WTC11 (cell line): ENCODE measurements at regions not wholly inside any gene's neighbourhood (a gene's known extent, or its start where the extent isn't known, plus 50 kb on each side); places are given as distances from the start of the nearest gene placed in this dataset.
A peak's percentile ranks its signal among the peaks of the same experiment; 100 is the strongest.

Source experiments
- ATAC-seq: fragments of 200-7000 bp; cut with Tn5 transposase; 2 replicates; pipeline ENCODE4 v1.10.0; 2021; ENCODE audit warnings: mild to moderate bottlenecking, moderate library complexity
- CTCF ChIA-PET: fragments of 300-600 bp; sonication (Branson Sonifier 250); formaldehyde crosslinking; loops from one replicate; lab custom pipeline; 2021; ENCODE audit warnings: antibody characterized with exemption; lab: Charles Lee
- POLR2A ChIA-PET: fragments of 350-600 bp; sonication (Branson Sonifier 250); formaldehyde crosslinking; loops from one replicate; lab custom pipeline; 2021; ENCODE audit warnings: antibody characterized with exemption; lab: Charles Lee
- DNase-seq: peaks from one replicate; pipeline ENCODE4 v3.0.0; 2021; ENCODE audit warnings: low spot score
- H3K27ac Mint-ChIP-seq: 2 replicates; pipeline ENCODE4 v1.8.0; 2021; ENCODE audit warnings: mixed read lengths
- H3K27me3 Mint-ChIP-seq: 2 replicates; pipeline ENCODE4 v1.8.0; 2021; ENCODE audit warnings: low read depth, mild to moderate bottlenecking, moderate library complexity, mixed read lengths
- H3K36me3 Mint-ChIP-seq: 2 replicates; pipeline ENCODE4 v1.8.0; 2021; ENCODE audit warnings: mixed read lengths
- H3K4me1 Mint-ChIP-seq: 2 replicates; pipeline ENCODE4 v1.8.0; 2022; ENCODE audit warnings: mixed read lengths
- H3K4me3 Mint-ChIP-seq: 2 replicates; pipeline ENCODE4 v1.8.0; 2021; ENCODE audit warnings: mild to moderate bottlenecking, moderate library complexity, mixed read lengths
- H3K9me3 Mint-ChIP-seq: 2 replicates; pipeline ENCODE4 v1.8.0; 2021; ENCODE audit warnings: mixed read lengths
- CBFB ChIP-seq: sonication (generic); formaldehyde crosslinking; IDR thresholded peaks from 2 replicates; pipeline ENCODE4 v1.8.1; 2022; ENCODE audit warnings: mild to moderate bottlenecking, low read depth, missing genetic modification reagents
- CREB1 ChIP-seq: sonication (generic); formaldehyde crosslinking; IDR thresholded peaks from 2 replicates; pipeline ENCODE4 v1.8.0; 2023; ENCODE audit warnings: mild to moderate bottlenecking, missing genetic modification reagents
- E2F4 ChIP-seq: sonication (generic); formaldehyde crosslinking; IDR thresholded peaks from 2 replicates; pipeline ENCODE4 v1.8.1; 2022; ENCODE audit warnings: low read depth, mild to moderate bottlenecking, moderate library complexity, missing genetic modification reagents, borderline replicate concordance
- EMX1 ChIP-seq: fragments of 250-450 bp; sonication (Bioruptor Pico); IDR thresholded peaks from 2 replicates; pipeline ENCODE4 v1.8.0; 2021; ENCODE audit warnings: mild to moderate bottlenecking
- ERG ChIP-seq: fragments of 250-450 bp; sonication (Bioruptor Pico); IDR thresholded peaks from 2 replicates; pipeline ENCODE4 v1.8.0; 2021; ENCODE audit warnings: mild to moderate bottlenecking
- FOXP1 ChIP-seq: sonication (generic); formaldehyde crosslinking; IDR thresholded peaks from 2 replicates; pipeline ENCODE4 v1.8.0; 2022; ENCODE audit warnings: missing genetic modification reagents, mild to moderate bottlenecking, moderate library complexity, borderline replicate concordance
- GABPB1 ChIP-seq: sonication (generic); formaldehyde crosslinking; IDR thresholded peaks from 2 replicates; pipeline ENCODE4 v1.8.1; 2023; ENCODE audit warnings: mild to moderate bottlenecking, missing genetic modification reagents
- HMGA2 ChIP-seq: fragments of 250-450 bp; sonication (Bioruptor Pico); IDR thresholded peaks from 2 replicates; pipeline ENCODE4 v1.4.0; 2021; ENCODE audit warnings: mild to moderate bottlenecking, moderate library complexity
- JAZF1 ChIP-seq: fragments of 250-450 bp; sonication (Bioruptor Pico); IDR thresholded peaks from 2 replicates; pipeline ENCODE4 v1.9.0; 2021; ENCODE audit warnings: moderate library complexity, mild to moderate bottlenecking, inconsistent platforms
- JUN ChIP-seq: sonication (generic); formaldehyde crosslinking; IDR thresholded peaks from 2 replicates; pipeline ENCODE4 v1.8.0; 2023; ENCODE audit warnings: mild to moderate bottlenecking, missing genetic modification reagents
- MAX ChIP-seq: sonication (generic); formaldehyde crosslinking; IDR thresholded peaks from 2 replicates; pipeline ENCODE4 v1.8.0; 2022; ENCODE audit warnings: mild to moderate bottlenecking, missing genetic modification reagents
- NFYB ChIP-seq: sonication (generic); formaldehyde crosslinking; conservative IDR thresholded peaks from 2 replicates; pipeline ENCODE4 v1.8.0; 2022; ENCODE audit warnings: low read depth, missing genetic modification reagents
- PRRX2 ChIP-seq: fragments of 250-450 bp; sonication (Bioruptor Pico); IDR thresholded peaks from 2 replicates; pipeline ENCODE4 v1.8.0; 2021; ENCODE audit warnings: mild to moderate bottlenecking
- TCF7 ChIP-seq: sonication (generic); formaldehyde crosslinking; IDR thresholded peaks from 2 replicates; pipeline ENCODE4 v1.8.0; 2022; ENCODE audit warnings: mild to moderate bottlenecking, low read depth, missing genetic modification reagents, moderate library complexity
- ZNF232 ChIP-seq: sonication (generic); formaldehyde crosslinking; IDR thresholded peaks from 2 replicates; pipeline ENCODE4 v1.8.0; 2022; ENCODE audit warnings: mild to moderate bottlenecking, missing genetic modification reagents
- ZNF263 ChIP-seq: sonication (generic); formaldehyde crosslinking; IDR thresholded peaks from 2 replicates; pipeline ENCODE4 v1.8.1; 2022; ENCODE audit warnings: low read depth, mild to moderate bottlenecking, moderate library complexity, missing genetic modification reagents
- TF ChIP-seq, protein P1 (sequence below): sonication (generic); formaldehyde crosslinking; IDR thresholded peaks from 2 replicates; pipeline ENCODE4 v1.8.1; 2023; ENCODE audit warnings: mild to moderate bottlenecking, missing genetic modification reagents
- TF ChIP-seq, protein P2 (sequence below): sonication (generic); formaldehyde crosslinking; IDR thresholded peaks from 2 replicates; pipeline ENCODE4 v1.8.1; 2023; ENCODE audit warnings: mild to moderate bottlenecking, missing genetic modification reagents, moderate library complexity
- TF ChIP-seq, protein P3 (sequence below): sonication (generic); formaldehyde crosslinking; IDR thresholded peaks from 2 replicates; pipeline ENCODE4 v1.8.1; 2022; ENCODE audit warnings: missing genetic modification reagents, borderline replicate concordance

DNA sequence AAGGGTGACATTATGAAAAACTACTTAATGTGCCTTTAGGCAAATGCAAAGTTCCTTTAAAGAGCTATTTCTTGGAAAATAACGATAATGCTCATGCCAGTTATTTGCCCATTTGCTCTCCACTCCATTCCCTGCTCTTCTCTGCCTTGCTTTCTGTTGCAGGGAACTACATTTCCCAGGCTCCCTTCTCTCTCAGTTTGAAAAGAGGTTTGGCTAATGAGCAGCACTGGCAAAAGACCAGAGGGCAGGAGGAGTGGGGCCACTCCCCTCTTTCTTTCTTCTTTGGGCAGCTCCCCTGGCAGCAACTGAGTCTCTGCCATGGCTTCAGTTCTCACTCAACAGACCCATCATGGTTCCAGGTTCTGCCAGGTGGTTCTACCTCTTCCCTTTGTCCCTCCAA is 130.5 kb downstream of the RWDD3 start:
- CTCF ChIA-PET: no interaction called here
- peaks cover 27% of the 10 kb centered on the region for H3K4me1 Mint-ChIP-seq
- ATAC-seq: peak; percentile 68
- no peak for TF ChIP-seq HMGA2
- TF ChIP-seq, protein P1, sequence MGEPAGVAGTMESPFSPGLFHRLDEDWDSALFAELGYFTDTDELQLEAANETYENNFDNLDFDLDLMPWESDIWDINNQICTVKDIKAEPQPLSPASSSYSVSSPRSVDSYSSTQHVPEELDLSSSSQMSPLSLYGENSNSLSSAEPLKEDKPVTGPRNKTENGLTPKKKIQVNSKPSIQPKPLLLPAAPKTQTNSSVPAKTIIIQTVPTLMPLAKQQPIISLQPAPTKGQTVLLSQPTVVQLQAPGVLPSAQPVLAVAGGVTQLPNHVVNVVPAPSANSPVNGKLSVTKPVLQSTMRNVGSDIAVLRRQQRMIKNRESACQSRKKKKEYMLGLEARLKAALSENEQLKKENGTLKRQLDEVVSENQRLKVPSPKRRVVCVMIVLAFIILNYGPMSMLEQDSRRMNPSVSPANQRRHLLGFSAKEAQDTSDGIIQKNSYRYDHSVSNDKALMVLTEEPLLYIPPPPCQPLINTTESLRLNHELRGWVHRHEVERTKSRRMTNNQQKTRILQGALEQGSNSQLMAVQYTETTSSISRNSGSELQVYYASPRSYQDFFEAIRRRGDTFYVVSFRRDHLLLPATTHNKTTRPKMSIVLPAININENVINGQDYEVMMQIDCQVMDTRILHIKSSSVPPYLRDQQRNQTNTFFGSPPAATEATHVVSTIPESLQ (CRISPR knock-in tag): no peak
- TF ChIP-seq NFYB (CRISPR knock-in tag): no peak
- TF ChIP-seq CBFB (CRISPR knock-in tag): no peak
- TF ChIP-seq ZNF232 (CRISPR knock-in tag): no peak
- TF ChIP-seq, protein P2, sequence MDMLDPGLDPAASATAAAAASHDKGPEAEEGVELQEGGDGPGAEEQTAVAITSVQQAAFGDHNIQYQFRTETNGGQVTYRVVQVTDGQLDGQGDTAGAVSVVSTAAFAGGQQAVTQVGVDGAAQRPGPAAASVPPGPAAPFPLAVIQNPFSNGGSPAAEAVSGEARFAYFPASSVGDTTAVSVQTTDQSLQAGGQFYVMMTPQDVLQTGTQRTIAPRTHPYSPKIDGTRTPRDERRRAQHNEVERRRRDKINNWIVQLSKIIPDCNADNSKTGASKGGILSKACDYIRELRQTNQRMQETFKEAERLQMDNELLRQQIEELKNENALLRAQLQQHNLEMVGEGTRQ (CRISPR knock-in tag): no peak
- TF ChIP-seq JUN (CRISPR knock-in tag): no peak
- no peak for TF ChIP-seq TCF7 (CRISPR knock-in tag)
- TF ChIP-seq PRRX2 (CRISPR knock-in tag): no peak
- no peak for TF ChIP-seq JAZF1 (CRISPR knock-in tag)
- TF ChIP-seq ZNF263 (CRISPR knock-in tag): no peak
- TF ChIP-seq ERG (CRISPR knock-in tag): no peak
- TF ChIP-seq, all 79 proteins: peak for 0
- POLR2A ChIA-PET: no interaction called here
- DNase-seq: no peak
- Mint-ChIP-seq H3K4me3 (no peak overlapping the region), H3K36me3 (no peaks in the 10 kb centered on the region), H3K27me3 (no peaks in the 10 kb centered on the region), H3K9me3 (peaks cover 13% of the 10 kb centered on the region), H3K27ac (no peak overlapping the region)

- ATAC-seq: no peak
Observed at GRCh38 chr1:95366498-95366897, 132.5 kb downstream of the RWDD3 start.

More at GRCh38 chr1:95366498-95366897, 132.5 kb downstream of the RWDD3 start:
- ChIA-PET POLR2A (no interaction called here), CTCF (no interaction called here)
- no peaks in the 10 kb centered on the region for H3K27me3 Mint-ChIP-seq
- H3K27ac Mint-ChIP-seq: no peak overlapping the region
- peaks cover 9% of the 10 kb centered on the region for H3K9me3 Mint-ChIP-seq
- no peak overlapping the region for H3K4me3 Mint-ChIP-seq
- TF ChIP-seq FOXP1 (CRISPR knock-in tag) (no peak), EMX1 (no peak), GABPB1 (CRISPR knock-in tag) (no peak), CREB1 (CRISPR knock-in tag) (no peak), MAX (CRISPR knock-in tag) (no peak), E2F4 (no peak), ZNF232 (CRISPR knock-in tag) (no peak)
- TF ChIP-seq, protein P2 (CRISPR knock-in tag): no peak
- TF ChIP-seq, protein P3, sequence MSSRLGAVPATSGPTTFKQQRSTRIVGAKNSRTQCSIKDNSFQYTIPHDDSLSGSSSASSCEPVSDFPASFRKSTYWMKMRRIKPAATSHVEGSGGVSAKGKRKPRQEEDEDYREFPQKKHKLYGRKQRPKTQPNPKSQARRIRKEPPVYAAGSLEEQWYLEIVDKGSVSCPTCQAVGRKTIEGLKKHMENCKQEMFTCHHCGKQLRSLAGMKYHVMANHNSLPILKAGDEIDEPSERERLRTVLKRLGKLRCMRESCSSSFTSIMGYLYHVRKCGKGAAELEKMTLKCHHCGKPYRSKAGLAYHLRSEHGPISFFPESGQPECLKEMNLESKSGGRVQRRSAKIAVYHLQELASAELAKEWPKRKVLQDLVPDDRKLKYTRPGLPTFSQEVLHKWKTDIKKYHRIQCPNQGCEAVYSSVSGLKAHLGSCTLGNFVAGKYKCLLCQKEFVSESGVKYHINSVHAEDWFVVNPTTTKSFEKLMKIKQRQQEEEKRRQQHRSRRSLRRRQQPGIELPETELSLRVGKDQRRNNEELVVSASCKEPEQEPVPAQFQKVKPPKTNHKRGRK (CRISPR knock-in tag): no peak
- DNase-seq: no peak
- H3K36me3 Mint-ChIP-seq: no peaks in the 10 kb centered on the region
- H3K4me1 Mint-ChIP-seq: peaks cover 27% of the 10 kb centered on the region
